SIG-M5 treated with dmso at 0.1 percent for 504 hours (cell line): ENCODE measurements at regions not wholly inside any gene's neighbourhood (a gene's known extent, or its start where the extent isn't known, plus 50 kb on each side); places are given as distances from the start of the nearest gene placed in this dataset.
"Not testable (repeated sequence)": the region's sequence is repeated elsewhere in the genome, so short reads cannot be mapped to it uniquely, and the experiment has no call there.

Experiments
- DNase-seq: peaks from one replicate; lab custom pipeline; 2025; ENCODE audit not compliant: unreplicated experiment; lab: John Stamatoyannopoulos, UW

DNA sequence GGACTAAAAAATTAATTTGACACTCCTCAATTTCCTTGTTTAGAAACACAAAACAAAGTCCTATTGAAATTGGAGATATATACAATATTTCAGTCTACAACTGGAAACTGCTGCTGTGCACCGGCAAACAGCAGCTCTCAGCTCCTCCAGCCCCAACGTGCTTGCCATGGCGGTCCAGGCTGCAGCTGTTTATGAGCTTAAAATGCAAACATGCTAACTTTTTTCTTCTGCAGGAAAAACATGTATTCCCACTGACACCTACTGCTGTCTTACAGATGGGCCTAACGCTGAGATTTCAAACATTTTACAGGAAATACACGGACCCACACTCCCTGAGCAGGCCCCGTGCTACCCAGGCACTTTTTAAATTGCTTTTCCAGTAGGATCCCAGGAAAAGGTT is 195.5 kb downstream of the BCL11A start:
- no peak for DNase-seq

DNA sequence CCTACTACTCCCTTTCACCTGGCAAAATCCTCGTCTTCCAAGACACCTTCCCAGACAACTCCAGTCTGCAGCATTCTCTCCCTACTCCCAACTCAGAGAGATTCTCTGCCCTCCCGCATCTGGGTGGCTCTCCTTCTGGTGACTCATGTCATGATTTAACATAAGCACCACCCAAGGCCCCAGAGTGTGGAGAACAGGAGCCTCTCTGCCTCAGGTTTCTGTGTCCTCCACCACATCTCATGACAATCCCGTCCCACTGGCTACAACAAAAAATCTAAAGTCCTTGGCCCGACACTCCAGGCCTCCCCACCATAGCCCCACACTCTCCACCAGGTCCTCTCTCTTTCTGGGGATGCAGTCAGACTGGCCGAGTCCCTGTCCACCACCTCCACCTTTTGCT is 197.1 kb downstream of the BCL11A start:
- no peak for DNase-seq

DNA sequence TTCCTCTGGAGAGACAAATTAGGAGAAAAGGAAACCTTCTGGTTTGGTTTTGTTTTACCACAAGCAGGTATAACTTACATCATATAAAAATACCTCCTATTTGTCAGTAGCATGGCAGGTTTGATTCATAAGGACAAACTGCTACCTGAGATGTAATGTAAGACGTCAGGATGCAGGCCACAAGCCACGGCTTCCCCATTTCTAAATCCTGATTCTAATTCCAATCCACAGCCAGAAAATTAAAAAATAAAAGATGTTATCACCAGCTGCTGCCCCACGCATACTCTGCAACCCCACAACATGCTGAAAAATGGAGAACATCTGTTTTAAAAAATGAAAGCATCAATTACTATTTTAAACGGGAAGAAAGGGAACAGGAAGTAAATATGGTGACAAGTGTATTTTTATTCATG is 197.6 kb downstream of the BCL11A start:
- DNase-seq = no peak

DNA sequence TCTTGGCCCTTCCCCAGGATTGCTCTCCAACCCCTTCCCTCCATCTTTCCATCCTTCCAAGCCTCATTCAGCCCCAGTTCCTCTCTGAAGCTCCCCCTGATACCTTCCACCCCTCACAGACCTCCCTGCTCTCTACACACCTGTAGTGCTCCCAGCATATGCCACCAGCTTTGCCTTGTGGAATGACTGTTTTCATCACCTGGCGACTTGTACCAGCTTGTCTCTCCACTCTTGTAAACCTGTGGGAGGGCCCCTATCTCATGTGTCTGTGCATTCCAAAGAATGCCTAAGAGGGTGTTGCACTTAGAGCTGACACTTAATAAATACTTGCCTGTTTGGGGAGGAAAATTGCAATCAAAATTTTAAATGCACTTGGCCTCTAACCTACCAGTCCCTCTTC is 198.7 kb downstream of the BCL11A start:
- DNase-seq = no peak

DNA sequence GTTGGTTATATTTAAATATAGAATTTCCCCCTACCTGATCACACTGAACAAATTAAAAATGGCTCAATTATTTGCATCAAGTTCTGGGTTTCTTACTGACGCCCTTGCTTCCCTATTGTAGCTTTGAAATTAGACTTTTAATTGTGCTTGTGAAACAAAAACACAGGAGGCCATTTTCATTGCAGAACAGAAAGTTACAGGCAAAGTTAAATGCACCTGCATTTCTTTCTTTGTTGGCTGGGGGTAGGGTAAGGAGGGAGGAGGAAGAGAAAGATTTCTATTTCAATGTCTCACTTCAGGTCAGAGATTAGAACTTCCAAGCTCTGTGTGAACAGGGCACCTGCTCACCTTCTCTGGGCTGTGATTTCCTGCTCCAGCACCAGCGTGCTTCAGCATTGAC is 199.6 kb downstream of the BCL11A start:
- DNase-seq = no peak

DNA sequence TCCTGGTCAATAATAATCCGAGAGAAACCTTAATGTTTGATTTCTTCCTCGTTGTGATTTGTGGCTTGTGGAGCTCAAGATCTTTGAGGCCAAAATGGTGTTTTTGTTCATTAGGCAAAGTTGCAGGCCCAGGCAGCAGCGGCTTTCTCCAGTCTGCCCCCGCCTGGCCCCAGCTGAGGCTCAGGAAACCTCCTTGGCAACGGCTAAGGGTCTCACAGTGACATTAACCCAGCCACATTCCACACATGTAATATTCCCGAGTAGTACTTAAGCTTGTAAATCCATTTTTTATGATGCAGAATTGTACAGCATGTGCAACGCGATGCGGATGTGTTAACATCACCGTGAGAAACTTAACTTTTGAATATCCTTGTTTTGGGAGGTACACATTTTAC is 200.1 kb downstream of the BCL11A start:
- DNase-seq = no peak

DNA sequence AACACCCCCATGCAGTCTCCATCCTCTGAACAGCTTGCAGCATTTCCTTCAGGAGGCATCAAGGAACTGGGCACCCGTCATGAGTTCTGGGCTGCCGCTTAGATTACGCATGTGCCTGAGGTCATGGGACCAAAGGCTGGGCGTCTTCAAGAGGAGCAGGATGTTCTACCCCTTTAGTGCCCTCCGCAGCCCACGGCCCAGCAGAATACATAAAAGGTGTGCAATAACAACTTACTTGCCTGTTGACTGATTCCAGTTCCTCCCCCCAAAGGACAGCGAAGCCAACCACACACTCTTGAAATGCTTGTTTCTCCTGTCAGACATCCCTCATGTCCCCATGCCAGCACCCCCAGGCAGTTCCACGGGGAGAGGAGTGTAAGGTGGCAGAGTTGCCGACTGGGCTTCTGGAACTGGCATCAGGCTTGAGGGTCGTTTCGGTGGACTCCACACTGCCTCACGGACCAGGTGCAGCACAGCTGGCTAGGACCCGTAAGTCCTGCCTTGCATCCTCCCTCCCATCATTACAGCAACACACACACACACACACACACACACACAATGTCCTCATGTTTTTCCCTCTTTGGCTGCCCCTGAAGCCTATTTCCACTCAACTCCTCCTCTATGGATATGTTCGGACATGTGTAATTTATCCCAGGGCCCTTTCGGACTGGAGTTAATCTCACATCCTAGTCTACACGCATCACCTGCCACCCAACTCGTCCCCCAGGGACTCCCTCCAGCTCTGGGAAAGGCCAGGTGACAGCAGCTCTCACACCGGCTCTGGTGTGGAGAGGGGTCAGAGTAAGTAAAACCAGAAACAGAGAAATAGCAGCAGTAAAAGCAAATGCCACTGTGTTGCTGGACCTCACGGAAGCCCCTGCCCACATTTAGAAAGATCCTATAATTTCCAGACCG is 200.7 kb downstream of the BCL11A start:
- no peak for DNase-seq

DNA sequence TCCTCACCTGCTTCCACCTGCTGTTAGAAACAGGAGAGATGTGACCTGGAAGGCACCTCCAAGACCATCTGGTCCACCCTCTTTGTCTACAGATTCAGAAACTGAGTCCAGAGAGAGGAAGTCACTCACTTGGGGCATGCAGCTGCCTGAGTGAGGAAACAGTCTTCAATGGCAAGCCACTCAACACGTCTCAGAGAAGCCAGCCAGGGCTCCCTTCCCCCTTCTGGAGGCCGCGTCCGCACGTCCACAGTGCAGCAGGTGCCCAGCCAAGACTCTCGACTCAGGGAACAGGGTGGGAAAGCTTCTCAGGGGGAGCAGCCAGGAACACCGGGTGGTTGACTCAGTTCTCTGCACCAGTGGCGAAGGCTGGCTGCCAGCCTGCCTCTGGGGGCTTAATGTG is 201.7 kb downstream of the BCL11A start:
- no peak for DNase-seq

DNA sequence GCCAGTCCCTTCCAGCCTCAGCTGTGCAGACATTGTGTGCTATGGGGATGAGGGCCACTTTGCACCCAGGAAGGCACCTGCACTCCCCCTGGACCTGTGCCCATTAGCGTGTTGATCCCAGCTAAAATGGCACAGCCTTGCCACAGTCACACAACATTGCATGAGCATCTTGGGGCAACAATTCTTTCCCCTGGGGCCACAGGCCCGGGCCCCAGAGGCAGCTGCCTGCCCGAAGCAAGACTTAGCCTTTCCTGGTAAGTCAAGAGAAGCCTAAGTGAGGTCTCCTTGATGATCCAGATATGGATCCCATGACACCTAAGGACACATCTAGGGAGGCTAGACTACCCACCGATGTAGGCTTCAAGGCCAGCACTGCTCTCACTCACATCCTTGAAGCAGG is 202.1 kb downstream of the BCL11A start:
- no peak for DNase-seq

DNA sequence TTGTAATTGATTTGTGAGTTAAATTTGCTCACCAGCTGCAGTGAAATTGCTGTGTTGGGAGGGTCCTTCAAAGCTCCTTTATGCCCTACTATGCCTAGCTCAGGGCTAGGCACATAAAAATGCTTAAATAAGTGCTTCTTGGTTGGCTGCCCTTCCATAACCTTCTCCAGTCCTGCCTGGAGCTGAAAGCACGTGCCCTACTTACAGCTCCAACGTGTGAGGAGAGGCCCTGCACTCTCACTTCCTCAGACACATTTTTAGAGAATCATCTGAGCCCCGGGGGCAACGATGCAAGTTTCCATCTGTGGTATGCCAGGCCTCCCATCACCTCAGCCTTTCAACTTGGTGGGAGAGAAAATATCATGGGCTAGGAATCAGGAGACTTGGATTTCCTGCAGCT is 202.7 kb downstream of the BCL11A start:
- no peak for DNase-seq

DNA sequence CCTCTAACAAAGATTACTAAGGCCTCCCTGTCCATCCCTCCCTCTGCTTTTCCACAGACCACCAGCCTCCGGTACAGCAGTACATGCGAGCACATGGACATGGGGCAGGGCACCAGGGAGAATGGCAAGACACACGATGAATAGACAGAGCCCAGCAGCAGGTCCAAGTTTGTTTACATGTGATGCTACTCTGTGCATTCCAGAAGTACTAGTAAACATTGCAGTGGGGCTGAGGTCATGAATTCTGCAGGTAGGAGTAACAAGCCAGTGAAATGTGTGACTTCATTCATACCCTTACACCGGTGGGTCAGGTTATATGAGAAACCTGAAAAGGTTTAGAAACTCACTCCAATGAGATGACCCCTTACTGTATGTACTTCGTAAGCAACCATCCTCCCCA is 205.7 kb downstream of the BCL11A start:
- DNase-seq = no peak

DNA sequence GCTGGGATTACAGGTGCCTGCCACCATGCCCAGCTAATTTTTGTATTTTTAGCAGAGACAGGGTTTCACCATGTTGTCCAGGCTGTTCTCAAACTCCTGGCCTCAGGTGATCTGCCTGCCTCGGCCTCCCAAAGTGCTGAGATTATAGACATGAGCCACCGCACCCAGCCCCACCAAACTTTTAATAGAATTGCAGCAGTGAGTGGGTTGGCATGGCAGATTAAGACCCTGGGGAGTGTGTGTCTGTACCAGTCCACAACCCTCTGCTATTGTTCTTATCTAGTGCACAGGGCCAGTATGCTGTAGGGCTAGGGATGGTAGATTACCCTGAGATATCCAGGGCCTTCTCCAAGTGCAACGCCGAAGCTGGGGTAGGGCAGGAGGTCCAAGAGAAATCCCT is 211.0 kb downstream of the BCL11A start:
- DNase-seq = not testable (repeated sequence)

DNA sequence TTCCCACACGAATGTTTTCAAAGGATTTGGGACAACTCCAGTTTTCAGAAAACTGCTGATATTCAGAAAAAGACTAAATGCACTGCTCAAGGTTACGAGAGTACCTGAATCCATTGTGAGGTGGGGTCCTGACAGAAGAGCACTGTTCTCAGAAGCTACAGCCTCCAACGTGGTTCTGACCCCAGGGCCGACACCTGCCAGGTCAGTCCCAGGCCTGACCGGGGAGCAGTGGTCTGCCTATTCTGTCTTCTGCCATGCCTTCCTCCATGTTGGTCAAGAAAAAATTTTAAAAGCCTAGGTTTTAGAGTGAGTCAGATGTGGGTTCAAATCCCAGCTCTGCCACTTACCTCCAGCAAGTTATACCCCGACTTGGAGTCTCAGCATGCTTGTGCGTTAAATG is 212.3 kb downstream of the BCL11A start:
- DNase-seq = no peak

DNA sequence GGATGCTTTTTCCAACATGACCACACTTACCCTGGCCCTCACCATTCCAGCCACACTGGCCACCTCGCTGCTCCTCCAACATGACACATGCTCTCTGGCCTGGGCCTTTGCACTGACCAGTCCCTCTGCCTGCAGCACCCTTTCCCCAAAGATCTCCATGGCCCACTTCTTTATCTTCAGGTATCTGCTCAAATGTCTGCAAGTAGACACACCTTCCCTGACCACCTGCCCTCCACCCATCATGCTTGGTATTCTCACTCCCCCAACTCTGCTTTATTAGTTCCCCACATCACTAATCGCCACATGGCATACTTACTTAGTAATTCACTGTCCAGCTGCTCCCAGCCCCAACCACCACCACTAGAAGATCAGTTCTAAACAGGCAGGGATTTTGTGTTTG is 214.2 kb downstream of the BCL11A start:
- no peak for DNase-seq

DNA sequence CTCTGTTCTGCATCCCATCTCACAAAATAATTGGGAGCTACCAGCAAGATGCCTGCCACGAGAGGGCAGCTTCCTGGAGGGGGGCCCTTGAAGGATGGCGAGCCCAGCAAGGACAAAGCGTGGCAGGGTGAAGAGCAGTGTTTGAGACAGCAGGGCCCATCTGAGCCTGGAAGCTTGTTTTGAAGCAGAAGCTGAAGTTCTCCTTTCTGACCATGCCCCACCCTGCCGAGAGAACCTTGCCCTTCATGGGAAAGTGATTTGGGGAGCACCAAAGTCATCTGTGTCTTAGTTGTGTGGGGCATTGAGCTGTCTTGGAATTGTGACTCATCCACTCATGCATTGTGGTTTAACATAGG is 216.3 kb downstream of the BCL11A start:
- no peak for DNase-seq

DNA sequence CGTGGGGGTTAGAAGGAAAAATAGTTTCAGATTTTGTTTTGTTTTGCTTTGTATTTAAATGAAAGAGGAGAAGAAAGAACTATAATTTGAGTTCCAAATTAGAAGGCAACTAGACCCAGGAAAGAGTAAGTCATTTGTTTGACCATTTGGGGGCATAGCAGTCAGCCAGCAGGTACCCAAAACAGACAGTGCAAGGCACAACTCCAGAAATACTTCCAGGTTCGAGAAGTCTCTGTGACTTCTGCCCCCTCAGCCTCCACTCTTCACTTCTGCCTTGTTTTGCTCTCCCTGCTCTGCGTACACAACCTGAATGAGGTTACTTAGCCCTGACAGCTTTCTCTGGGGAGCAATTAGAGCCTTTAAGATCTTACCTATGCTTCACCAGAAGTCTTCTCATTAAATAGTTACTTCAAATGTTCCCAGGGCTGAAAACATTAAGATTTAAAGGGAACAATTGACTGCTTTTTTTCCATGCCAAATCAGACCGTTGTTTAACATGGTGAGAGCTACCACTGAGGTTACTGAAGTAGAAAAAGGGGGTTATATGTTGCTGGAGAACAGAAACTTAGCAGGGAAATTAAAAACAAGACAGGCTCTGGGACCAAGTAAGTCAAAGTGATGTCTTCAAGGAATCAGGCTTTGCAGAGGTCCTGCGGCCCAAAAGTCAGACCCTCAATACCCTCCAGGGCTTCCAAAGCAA is 216.9 kb downstream of the BCL11A start:
- no peak for DNase-seq

DNA sequence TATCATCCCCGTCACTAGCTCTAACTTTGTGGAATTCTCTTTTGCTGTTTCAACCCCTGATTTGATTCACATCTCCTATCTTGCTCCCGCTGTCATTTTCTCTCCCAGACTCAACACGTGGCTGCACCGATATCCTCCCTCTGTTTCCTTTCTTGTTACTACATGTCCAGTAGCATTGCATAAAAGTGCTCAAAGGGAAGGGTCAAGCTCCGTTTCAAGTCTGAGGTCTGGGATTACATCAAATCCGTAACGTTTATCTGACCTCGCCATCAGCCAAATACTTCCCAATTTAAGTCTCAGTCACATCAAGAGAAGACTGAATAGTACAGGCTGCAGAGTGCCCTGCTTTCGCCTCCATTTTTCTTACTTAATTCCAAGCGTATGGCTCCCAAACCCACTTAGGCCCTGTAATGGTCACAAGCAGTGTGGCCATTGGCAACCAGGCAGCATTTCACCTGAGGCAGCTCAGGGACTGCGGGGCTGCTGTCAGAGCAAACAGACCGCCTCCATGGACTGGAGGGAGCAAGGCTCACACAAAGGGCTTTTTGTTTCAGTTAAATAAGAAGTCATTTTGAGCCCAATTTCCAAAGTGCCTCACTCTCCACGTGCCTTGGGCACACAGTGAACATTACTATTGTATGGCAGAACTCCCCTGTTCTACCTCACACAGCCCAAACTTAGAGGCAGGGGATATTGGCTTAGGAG is 217.8 kb downstream of the BCL11A start:
- DNase-seq = no peak

DNA sequence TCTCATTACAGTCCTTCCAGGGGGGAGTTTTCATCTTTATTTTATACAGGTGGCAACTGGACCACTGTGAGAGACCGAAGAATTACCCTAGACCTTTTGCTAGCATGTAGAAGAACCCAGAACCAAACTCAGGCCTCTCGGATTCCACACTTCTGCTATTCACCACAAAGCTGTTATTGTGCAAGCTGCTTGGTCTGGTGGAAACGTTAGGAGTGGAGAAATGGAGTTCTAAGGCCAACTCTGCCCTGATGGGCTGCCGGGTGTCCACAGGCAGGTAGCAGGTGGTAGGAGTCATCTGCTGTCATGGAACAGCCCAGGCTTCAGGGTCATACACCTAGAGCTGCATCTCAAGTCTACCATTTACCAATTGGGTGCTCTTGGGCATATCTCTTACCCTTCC is 218.8 kb downstream of the BCL11A start:
- DNase-seq = peak; percentile 45

DNA sequence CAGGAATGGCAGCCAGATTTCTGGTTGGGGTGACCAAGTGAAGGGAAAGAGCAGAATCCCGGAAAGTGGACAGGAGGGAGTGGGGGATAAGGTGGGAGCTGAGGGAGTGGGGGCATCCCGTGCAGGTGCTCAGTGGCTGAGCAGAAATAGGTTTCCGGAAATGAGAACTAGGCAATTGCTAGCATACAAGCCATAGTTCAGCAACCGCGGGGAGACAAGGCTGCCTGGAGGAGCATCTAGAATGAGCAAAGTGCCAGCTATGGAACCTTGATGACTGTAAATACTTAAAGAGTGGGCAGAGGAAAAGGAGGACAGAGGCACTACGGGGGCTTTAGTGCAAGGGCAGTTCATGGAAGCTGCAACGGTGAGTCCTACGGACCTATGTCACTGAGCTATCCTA is 220.2 kb downstream of the BCL11A start:
- DNase-seq = no peak

DNA sequence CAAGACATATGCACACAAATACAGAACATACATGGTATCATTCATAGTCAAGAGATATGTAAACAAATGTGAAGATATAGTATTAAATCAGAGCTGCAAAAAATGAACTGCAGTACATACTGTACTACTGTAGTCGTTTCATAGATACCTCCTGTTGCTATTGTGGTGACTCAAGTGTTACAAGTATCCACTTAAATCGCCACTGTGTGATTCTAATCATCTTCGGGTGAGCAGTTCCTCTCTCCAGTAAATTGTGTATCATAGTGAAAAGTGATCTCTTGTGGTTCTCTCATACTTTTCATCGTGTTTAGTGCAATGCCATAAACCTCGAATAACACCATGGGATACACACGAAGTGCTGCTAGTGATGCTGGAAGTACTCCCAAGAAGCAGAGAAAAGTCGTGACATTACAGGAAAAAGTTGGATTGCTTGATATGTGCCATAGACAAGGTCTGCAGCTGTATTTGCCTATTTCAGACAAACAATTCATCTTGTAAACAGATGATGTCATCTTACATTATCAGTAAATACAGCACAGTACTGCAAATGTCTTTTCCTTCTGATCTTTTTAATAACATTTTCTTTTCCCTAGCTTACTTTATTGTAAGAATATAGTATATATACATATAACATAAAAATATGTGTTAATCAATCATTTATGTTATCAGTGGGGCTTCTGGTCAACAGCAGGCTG is 222.2 kb downstream of the BCL11A start:
- no peak for DNase-seq

DNA sequence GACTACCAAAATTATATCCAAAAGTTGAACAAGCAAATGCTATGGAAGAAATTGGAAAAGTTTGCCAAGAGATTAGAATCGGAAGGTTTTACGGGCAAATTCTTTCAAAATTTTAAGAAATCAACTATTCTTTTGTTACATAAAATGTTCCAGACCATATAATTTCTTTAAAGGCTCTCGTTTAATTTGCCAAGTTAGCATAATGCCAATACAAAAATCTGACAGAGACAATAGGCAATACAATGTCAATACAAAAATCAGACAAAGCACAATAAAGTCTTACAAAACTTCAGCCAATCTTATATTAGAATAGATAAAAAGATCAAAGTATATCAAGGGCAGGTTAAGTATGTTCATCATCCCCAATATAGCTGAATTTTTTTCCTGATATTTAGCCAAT is 224.2 kb downstream of the BCL11A start:
- no peak for DNase-seq
